HCT116 (cell line): ENCODE measurements at regions not wholly inside any gene's neighbourhood (a gene's known extent, or its start where the extent isn't known, plus 50 kb on each side); places are given as distances from the start of the nearest gene placed in this dataset.

Source experiments
- ATAC-seq: fragments of 200-7000 bp; cut with Tn5 transposase; 2 replicates; pipeline ENCODE4 v1.9.1; 2020; ENCODE audit warnings: mild to moderate bottlenecking, moderate library complexity
- BruUV-seq: library from RNA; stranded (reverse); fragments of 400-500 nt; replicated peaks from 2 replicates; lab custom pipeline; 2021; lab: Mats Ljungman, UMichigan
- CTCF ChIA-PET: fragments of 300-600 bp; sonication (Branson Sonifier 250); formaldehyde crosslinking; loops from one replicate; lab custom pipeline; 2021; ENCODE audit warnings: antibody characterized with exemption; lab: Charles Lee
- POLR2A ChIA-PET: fragments of 300-600, 350-600 bp; sonication (Branson Sonifier 250); formaldehyde crosslinking; loops from one replicate; lab custom pipeline; 2021; ENCODE audit warnings: antibody characterized with exemption; lab: Charles Lee
- RAD21 ChIA-PET, 2 experiments: fragments of 300-600 bp; sonication (Branson Sonifier 250); formaldehyde crosslinking; loops; one replicate each; lab custom pipeline; 2023; ENCODE audit warnings: low total read pairs in 2 of 2; ENCODE audit not compliant: uncharacterized antibody in 2 of 2, unreplicated experiment in 2 of 2, low non-redundant PET in 1 of 2; lab: Charles Lee
- DNase-seq: peaks from one replicate; pipeline ENCODE4 v3.0.0-alpha.2; 2010; ENCODE audit warnings: low read depth, low spot score
- H2AFZ ChIP-seq: fragments of 200-600 bp; shearing (Covaris generic), sonication (generic); 2 replicates; pipeline ENCODE4 v1.6.1; 2017; ENCODE audit warnings: low read depth, mixed run types, mixed read lengths, antibody characterized with exemption, low read length; ENCODE audit not compliant: poor library complexity, severe bottlenecking
- H3K27ac ChIP-seq: 2 replicates; pipeline ENCODE4 v1.5.1; 2012; ENCODE audit warnings: low read depth, low read length
- H3K27me3 ChIP-seq: fragments of 200-600 bp; sonication (generic); 2 replicates; pipeline ENCODE4 v1.6.1; 2016; ENCODE audit warnings: mixed run types, low read length, mixed read lengths; ENCODE audit not compliant: insufficient read depth
- H3K36me3 ChIP-seq, 2 experiments: fragments of 200-500 bp in 1 of 2; fragments of 200-600 bp in 1 of 2; sonication (Bioruptor generic) in 1 of 2; sonication (generic) in 1 of 2; 2 replicates each; pipeline versions ENCODE4 v1.5.1 to v1.6.1; 2014 to 2016; ENCODE audit warnings: low read length in 2 of 2, inconsistent platforms in 1 of 2, mixed read lengths in 1 of 2, mixed run types in 1 of 2; ENCODE audit not compliant: insufficient read depth in 2 of 2, control insufficient read depth in 1 of 2
- H3K4me1 ChIP-seq, 2 experiments: fragments of 200-600 bp in 1 of 2; sonication (generic) in 1 of 2; 2 replicates each; pipeline versions ENCODE4 v1.5.1 to v1.6.1; 2012 to 2017; ENCODE audit warnings: low read length in 2 of 2, inconsistent platforms in 1 of 2, mild to moderate bottlenecking in 1 of 2, mixed read lengths in 1 of 2, mixed run types in 1 of 2, moderate library complexity in 1 of 2; ENCODE audit not compliant: insufficient read depth in 2 of 2, control insufficient read depth in 1 of 2
- H3K4me2 ChIP-seq: fragments of 200-600 bp; sonication (generic); 2 replicates; pipeline ENCODE4 v1.6.1; 2017; ENCODE audit warnings: mixed run types, low read length, mixed read lengths
- H3K4me3 ChIP-seq, 2 experiments: fragments of 200-600 bp in 1 of 2; sonication (generic) in 1 of 2; replicated peaks in 1 of 2; 2 replicates each; pipeline ENCODE4 v1.5.1; 2011 to 2016; ENCODE audit warnings: low read length in 2 of 2, control low read depth in 1 of 2, low read depth in 1 of 2, mild to moderate bottlenecking in 1 of 2, mixed read lengths in 1 of 2, mixed run types in 1 of 2
- H3K79me2 ChIP-seq: fragments of 200-600 bp; sonication (generic); 2 replicates; pipeline ENCODE4 v1.6.1; 2017; ENCODE audit warnings: mild to moderate bottlenecking, mixed run types, low read length, moderate library complexity, mixed read lengths; ENCODE audit not compliant: insufficient read depth
- H3K9ac ChIP-seq: fragments of 200-600 bp; sonication (generic); 2 replicates; pipeline ENCODE4 v1.6.1; 2016; ENCODE audit warnings: low read length, mixed read lengths
- H3K9me2 ChIP-seq: fragments of 200-600 bp; sonication (generic), shearing (Covaris generic); 2 replicates; pipeline ENCODE4 v1.6.1; 2017; ENCODE audit warnings: mixed run types, mild to moderate bottlenecking, moderate library complexity; ENCODE audit not compliant: insufficient read depth
- H3K9me3 ChIP-seq, 2 experiments: fragments of 200-500 bp in 1 of 2; fragments of 200-600 bp in 1 of 2; sonication (Bioruptor generic) in 1 of 2; sonication (generic) in 1 of 2; 2 replicates each; pipeline ENCODE4 v1.6.1; 2014 to 2017; ENCODE audit warnings: low read length in 2 of 2, mixed read lengths in 2 of 2, inconsistent platforms in 1 of 2, low read depth in 1 of 2, mild to moderate bottlenecking in 1 of 2, mixed run types in 1 of 2, moderate library complexity in 1 of 2; ENCODE audit not compliant: control insufficient read depth in 1 of 2, insufficient read depth in 1 of 2
- H4K20me1 ChIP-seq: fragments of 200-600 bp; sonication (generic), shearing (Covaris generic); 2 replicates; pipeline ENCODE4 v1.6.1; 2017; ENCODE audit warnings: mixed run types, mild to moderate bottlenecking, moderate library complexity; ENCODE audit not compliant: insufficient read depth
- CBX3 ChIP-seq: IDR thresholded peaks from 2 replicates; pipeline ENCODE4 v1.6.1; 2012; ENCODE audit warnings: low read depth
- CEBPB ChIP-seq: IDR thresholded peaks from 2 replicates; pipeline ENCODE4 v1.6.1; 2012; ENCODE audit warnings: low read depth
- EGR1 ChIP-seq: IDR thresholded peaks from 2 replicates; pipeline ENCODE4 v1.6.1; 2012; ENCODE audit warnings: low read depth
- ELF1 ChIP-seq: IDR thresholded peaks from 2 replicates; pipeline ENCODE4 v1.6.1; 2012; ENCODE audit warnings: low read depth, borderline replicate concordance
- FOSL1 ChIP-seq: IDR thresholded peaks from 2 replicates; pipeline ENCODE4 v1.6.1; 2012; ENCODE audit warnings: low read depth
- JUND ChIP-seq: IDR thresholded peaks from 2 replicates; pipeline ENCODE4 v1.6.1; 2012
- POLR2AphosphoS5 ChIP-seq: IDR thresholded peaks from 2 replicates; pipeline ENCODE4 v1.6.1; 2011; ENCODE audit warnings: mild to moderate bottlenecking, low read depth, low read length, moderate library complexity
- SP1 ChIP-seq: IDR thresholded peaks from 2 replicates; pipeline ENCODE4 v1.6.1; 2012; ENCODE audit warnings: low read depth
- YY1 ChIP-seq: IDR thresholded peaks from 2 replicates; pipeline ENCODE4 v1.6.1; 2011; ENCODE audit warnings: low read length, low read depth, moderate library complexity, mild to moderate bottlenecking; ENCODE audit not compliant: insufficient replicate concordance; ENCODE audit errors: extremely low read depth
- ZFX ChIP-seq: fragments of 450-650 bp; IDR thresholded peaks from 2 replicates; pipeline ENCODE4 v1.6.1; 2017
- ZNF274 ChIP-seq: fragments of 200-500 bp; sonication (Bioruptor generic); IDR thresholded peaks from 2 replicates; pipeline ENCODE4 v1.6.1; 2014; ENCODE audit warnings: mild to moderate bottlenecking, low read depth, low read length, inconsistent platforms
- intact Hi-C: fragments of 100-400 bp; cut with micrococcal nuclease; formaldehyde crosslinking; loops from 2 replicates; pipeline ENCODE4 v1.10.0; 2022
- TF ChIP-seq, protein P1 (sequence below), 3 experiments: fragments of 200-600 bp in 1 of 3; sonication (generic) in 1 of 3; IDR thresholded peaks in 2 of 3; conservative IDR thresholded peaks in 1 of 3; 2 replicates each; pipeline ENCODE4 v1.5.1; 2012 to 2017; ENCODE audit warnings: low read depth in 2 of 3, low read length in 2 of 3, antibody characterized with exemption in 1 of 3, borderline replicate concordance in 1 of 3, control low read depth in 1 of 3, mild to moderate bottlenecking in 1 of 3, mixed read lengths in 1 of 3, mixed run types in 1 of 3, moderate library complexity in 1 of 3; ENCODE audit not compliant: insufficient read depth in 1 of 3
- TF ChIP-seq, protein P2 (sequence below): IDR thresholded peaks from 2 replicates; pipeline ENCODE4 v1.6.1; 2012; ENCODE audit warnings: low read depth
- TF ChIP-seq, protein P3 (sequence below): IDR thresholded peaks from 2 replicates; pipeline ENCODE4 v1.6.1; 2011; ENCODE audit warnings: mild to moderate bottlenecking, low read length, moderate library complexity; ENCODE audit not compliant: insufficient replicate concordance; ENCODE audit errors: extremely low read depth

DNA sequence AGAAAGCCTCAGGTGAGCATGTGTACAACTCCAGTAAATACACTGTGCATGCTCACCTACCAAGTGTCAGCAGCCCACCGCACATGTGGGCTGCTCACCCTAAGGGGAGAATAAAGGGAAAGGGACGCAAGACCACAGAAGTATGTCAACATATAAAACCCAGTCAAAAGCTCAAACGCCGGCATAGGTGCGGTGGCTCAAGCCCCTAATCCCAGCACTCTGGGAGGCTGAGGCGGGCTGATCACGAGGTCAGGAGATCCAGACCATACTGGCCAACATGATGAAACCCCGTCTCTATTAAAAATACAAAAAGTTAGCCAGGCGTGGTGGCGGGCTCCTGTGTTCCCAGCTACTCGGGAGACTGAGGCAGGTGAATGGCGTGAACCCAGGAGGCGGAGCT lies 732.1 kb downstream of the ZPLD1 start:
- H3K4me1 ChIP-seq, result no peaks in the 10 kb centered on the region
- no peaks in the 10 kb centered on the region for H3K9me3 ChIP-seq
- DNase-seq, result no peak
- no peak overlapping the region for H3K27ac ChIP-seq
- intact Hi-C loops, result no loop called here
- no peak overlapping the region for H2AFZ ChIP-seq
- no peaks in the 10 kb centered on the region for H3K9me2 ChIP-seq
- H3K4me3 ChIP-seq, result no peak overlapping the region
- H4K20me1 ChIP-seq, result no peaks in the 10 kb centered on the region
- H3K36me3 ChIP-seq, result no peaks in the 10 kb centered on the region
- no peaks in the 10 kb centered on the region for H3K27me3 ChIP-seq
- no peak overlapping the region for H3K4me2 ChIP-seq
- CTCF ChIA-PET, result no interaction called here
- TF ChIP-seq, protein P1, sequence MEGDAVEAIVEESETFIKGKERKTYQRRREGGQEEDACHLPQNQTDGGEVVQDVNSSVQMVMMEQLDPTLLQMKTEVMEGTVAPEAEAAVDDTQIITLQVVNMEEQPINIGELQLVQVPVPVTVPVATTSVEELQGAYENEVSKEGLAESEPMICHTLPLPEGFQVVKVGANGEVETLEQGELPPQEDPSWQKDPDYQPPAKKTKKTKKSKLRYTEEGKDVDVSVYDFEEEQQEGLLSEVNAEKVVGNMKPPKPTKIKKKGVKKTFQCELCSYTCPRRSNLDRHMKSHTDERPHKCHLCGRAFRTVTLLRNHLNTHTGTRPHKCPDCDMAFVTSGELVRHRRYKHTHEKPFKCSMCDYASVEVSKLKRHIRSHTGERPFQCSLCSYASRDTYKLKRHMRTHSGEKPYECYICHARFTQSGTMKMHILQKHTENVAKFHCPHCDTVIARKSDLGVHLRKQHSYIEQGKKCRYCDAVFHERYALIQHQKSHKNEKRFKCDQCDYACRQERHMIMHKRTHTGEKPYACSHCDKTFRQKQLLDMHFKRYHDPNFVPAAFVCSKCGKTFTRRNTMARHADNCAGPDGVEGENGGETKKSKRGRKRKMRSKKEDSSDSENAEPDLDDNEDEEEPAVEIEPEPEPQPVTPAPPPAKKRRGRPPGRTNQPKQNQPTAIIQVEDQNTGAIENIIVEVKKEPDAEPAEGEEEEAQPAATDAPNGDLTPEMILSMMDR (IDR thresholded peaks at IDR 0.05 in 2 of 3, conservative IDR thresholded peaks at IDR 0.05 in 1 of 3; ENCODE audit: borderline replicate concordance in 1 of 3, insufficient read depth in 1 of 3, low read depth in 2 of 3, low read length in 2 of 3), result no peak
- no peak for TF ChIP-seq YY1
- H3K79me2 ChIP-seq, result no peaks in the 10 kb centered on the region
- RAD21 ChIA-PET, result interaction anchor here in 1 of 2 experiments (0.7 kb wide), 1 partner anchor 521 kb away, joined by 3 read pairs; no protein-coding TSS in a partner anchor
- H3K9ac ChIP-seq, result no peak overlapping the region
- BruUV-seq, result no TSS peak
- POLR2A ChIA-PET, result no interaction called here
- no peak for ATAC-seq

DNA sequence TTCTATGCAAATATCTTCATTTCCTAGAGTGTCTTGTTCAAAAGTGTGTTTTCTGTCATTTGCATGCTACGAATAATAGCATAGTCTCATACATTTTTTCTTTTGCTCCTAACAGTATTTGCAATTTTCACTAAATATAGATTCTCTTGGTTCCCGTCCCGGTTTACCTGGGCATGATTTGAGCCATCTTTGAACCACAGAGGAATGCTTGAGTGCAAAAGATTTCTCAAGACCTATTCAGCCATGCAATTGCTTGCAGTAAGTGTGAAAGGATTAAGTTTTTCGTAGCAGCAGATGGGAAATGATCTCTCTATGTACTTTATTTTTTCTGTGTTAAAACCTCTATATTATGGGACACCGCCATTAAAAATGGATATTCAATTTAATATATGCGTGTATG lies 733.0 kb downstream of the ZPLD1 start:
- no peak overlapping the region for H3K9ac ChIP-seq
- H3K36me3 ChIP-seq, result no peaks in the 10 kb centered on the region
- ChIA-PET RAD21 (interaction anchor here in 1 of 2 experiments (0.7 kb wide), 1 partner anchor 522 kb away, joined by 3 read pairs; no protein-coding TSS in a partner anchor), CTCF (no interaction called here), POLR2A (no interaction called here)
- no peaks in the 10 kb centered on the region for H3K4me1 ChIP-seq
- H3K27ac ChIP-seq, result no peak overlapping the region
- no peak for ATAC-seq
- no peaks in the 10 kb centered on the region for H3K79me2 ChIP-seq
- no peak overlapping the region for H2AFZ ChIP-seq
- no peak for DNase-seq
- no peaks in the 10 kb centered on the region for H3K9me3 ChIP-seq
- no peaks in the 10 kb centered on the region for H4K20me1 ChIP-seq
- no TSS peak for BruUV-seq
- no peaks in the 10 kb centered on the region for H3K9me2 ChIP-seq
- H3K4me3 ChIP-seq, result no peak overlapping the region
- H3K4me2 ChIP-seq, result no peak overlapping the region
- no peaks in the 10 kb centered on the region for H3K27me3 ChIP-seq
- intact Hi-C loops, result no loop called here
- TF ChIP-seq ZNF274 (no peak), ELF1 (no peak), CEBPB (no peak), SP1 (no peak), JUND (no peak), POLR2AphosphoS5 (no peak), CBX3 (no peak), EGR1 (no peak), ZFX (no peak), FOSL1 (no peak)
- TF ChIP-seq, protein P2, sequence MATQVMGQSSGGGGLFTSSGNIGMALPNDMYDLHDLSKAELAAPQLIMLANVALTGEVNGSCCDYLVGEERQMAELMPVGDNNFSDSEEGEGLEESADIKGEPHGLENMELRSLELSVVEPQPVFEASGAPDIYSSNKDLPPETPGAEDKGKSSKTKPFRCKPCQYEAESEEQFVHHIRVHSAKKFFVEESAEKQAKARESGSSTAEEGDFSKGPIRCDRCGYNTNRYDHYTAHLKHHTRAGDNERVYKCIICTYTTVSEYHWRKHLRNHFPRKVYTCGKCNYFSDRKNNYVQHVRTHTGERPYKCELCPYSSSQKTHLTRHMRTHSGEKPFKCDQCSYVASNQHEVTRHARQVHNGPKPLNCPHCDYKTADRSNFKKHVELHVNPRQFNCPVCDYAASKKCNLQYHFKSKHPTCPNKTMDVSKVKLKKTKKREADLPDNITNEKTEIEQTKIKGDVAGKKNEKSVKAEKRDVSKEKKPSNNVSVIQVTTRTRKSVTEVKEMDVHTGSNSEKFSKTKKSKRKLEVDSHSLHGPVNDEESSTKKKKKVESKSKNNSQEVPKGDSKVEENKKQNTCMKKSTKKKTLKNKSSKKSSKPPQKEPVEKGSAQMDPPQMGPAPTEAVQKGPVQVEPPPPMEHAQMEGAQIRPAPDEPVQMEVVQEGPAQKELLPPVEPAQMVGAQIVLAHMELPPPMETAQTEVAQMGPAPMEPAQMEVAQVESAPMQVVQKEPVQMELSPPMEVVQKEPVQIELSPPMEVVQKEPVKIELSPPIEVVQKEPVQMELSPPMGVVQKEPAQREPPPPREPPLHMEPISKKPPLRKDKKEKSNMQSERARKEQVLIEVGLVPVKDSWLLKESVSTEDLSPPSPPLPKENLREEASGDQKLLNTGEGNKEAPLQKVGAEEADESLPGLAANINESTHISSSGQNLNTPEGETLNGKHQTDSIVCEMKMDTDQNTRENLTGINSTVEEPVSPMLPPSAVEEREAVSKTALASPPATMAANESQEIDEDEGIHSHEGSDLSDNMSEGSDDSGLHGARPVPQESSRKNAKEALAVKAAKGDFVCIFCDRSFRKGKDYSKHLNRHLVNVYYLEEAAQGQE, result no peak
- TF ChIP-seq, protein P3, sequence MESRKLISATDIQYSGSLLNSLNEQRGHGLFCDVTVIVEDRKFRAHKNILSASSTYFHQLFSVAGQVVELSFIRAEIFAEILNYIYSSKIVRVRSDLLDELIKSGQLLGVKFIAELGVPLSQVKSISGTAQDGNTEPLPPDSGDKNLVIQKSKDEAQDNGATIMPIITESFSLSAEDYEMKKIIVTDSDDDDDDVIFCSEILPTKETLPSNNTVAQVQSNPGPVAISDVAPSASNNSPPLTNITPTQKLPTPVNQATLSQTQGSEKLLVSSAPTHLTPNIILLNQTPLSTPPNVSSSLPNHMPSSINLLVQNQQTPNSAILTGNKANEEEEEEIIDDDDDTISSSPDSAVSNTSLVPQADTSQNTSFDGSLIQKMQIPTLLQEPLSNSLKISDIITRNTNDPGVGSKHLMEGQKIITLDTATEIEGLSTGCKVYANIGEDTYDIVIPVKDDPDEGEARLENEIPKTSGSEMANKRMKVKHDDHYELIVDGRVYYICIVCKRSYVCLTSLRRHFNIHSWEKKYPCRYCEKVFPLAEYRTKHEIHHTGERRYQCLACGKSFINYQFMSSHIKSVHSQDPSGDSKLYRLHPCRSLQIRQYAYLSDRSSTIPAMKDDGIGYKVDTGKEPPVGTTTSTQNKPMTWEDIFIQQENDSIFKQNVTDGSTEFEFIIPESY, result no peak
